ENCODE measurements at regions not wholly inside any gene's neighbourhood (a gene's known extent, or its start where the extent isn't known, plus 50 kb on each side); places are given as distances from the start of the nearest gene placed in this dataset.

- no peak for TF ChIP-seq CTCF (conservative IDR thresholded peaks at IDR 0.05 in 1 of 2, IDR thresholded peaks at IDR 0.05 in 1 of 2; ENCODE audit: low read depth in 1 of 2, low read length in 2 of 2)
- no peak for TF ChIP-seq EZH2 (IDR thresholded peaks at IDR 0.05; ENCODE audit: low read length, missing control alignments)
These were observed 377.8 kb upstream of the DACH1 start for GRCh38 chr13:72244788-72245187.

Data from fibroblast of lung (primary cell).